ENCODE measurements at regions not wholly inside any gene's neighbourhood (a gene's known extent, or its start where the extent isn't known, plus 50 kb on each side); places are given as distances from the start of the nearest gene placed in this dataset.

GRCh38 chr6:102402635-102403329 lies 1009.3 kb downstream of the GRIK2 start:
- in situ Hi-C loops (cut with MboI) (no loop called here), intact Hi-C loops (cut with micrococcal nuclease) (no loop called here)
- ChIA-PET POLR2A (no interaction called here), CTCF (ENCODE audit: low intra/inter-chr PET ratio) (no interaction called here)
- TF ChIP-seq ELF1 (tag; IDR thresholded peaks at IDR 0.05) (no peak), FOXA1 (IDR thresholded peaks at IDR 0.05; ENCODE audit: borderline replicate concordance) (no peak), ZNF445 (CRISPR knock-in tag; IDR thresholded peaks at IDR 0.05; ENCODE audit: low read depth) (no peak), HOXB6 (CRISPR knock-in tag; IDR thresholded peaks at IDR 0.05; ENCODE audit: borderline replicate concordance) (no peak), ZBED1 (IDR thresholded peaks at IDR 0.05) (no peak), MAFK (IDR thresholded peaks at IDR 0.05; ENCODE audit: low read length) (no peak), TGIF2 (CRISPR knock-in tag; IDR thresholded peaks at IDR 0.05) (no peak), RBM17 (IDR thresholded peaks at IDR 0.05; ENCODE audit: borderline replicate concordance, low read depth, low read length) (no peak), GTF2E2 (tag; IDR thresholded peaks at IDR 0.05) (no peak), STAT6 (CRISPR knock-in tag; IDR thresholded peaks at IDR 0.05) (no peak)
- TF ChIP-seq, protein P1, sequence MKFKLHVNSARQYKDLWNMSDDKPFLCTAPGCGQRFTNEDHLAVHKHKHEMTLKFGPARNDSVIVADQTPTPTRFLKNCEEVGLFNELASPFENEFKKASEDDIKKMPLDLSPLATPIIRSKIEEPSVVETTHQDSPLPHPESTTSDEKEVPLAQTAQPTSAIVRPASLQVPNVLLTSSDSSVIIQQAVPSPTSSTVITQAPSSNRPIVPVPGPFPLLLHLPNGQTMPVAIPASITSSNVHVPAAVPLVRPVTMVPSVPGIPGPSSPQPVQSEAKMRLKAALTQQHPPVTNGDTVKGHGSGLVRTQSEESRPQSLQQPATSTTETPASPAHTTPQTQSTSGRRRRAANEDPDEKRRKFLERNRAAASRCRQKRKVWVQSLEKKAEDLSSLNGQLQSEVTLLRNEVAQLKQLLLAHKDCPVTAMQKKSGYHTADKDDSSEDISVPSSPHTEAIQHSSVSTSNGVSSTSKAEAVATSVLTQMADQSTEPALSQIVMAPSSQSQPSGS (CRISPR knock-in tag; IDR thresholded peaks at IDR 0.05) = no peak
- TF ChIP-seq, protein P2, sequence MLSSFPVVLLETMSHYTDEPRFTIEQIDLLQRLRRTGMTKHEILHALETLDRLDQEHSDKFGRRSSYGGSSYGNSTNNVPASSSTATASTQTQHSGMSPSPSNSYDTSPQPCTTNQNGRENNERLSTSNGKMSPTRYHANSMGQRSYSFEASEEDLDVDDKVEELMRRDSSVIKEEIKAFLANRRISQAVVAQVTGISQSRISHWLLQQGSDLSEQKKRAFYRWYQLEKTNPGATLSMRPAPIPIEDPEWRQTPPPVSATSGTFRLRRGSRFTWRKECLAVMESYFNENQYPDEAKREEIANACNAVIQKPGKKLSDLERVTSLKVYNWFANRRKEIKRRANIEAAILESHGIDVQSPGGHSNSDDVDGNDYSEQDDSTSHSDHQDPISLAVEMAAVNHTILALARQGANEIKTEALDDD (IDR thresholded peaks at IDR 0.05) = no peak
- TF ChIP-seq, protein P3, sequence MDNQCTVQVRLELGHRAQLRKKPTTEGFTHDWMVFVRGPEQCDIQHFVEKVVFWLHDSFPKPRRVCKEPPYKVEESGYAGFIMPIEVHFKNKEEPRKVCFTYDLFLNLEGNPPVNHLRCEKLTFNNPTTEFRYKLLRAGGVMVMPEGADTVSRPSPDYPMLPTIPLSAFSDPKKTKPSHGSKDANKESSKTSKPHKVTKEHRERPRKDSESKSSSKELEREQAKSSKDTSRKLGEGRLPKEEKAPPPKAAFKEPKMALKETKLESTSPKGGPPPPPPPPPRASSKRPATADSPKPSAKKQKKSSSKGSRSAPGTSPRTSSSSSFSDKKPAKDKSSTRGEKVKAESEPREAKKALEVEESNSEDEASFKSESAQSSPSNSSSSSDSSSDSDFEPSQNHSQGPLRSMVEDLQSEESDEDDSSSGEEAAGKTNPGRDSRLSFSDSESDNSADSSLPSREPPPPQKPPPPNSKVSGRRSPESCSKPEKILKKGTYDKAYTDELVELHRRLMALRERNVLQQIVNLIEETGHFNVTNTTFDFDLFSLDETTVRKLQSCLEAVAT (IDR thresholded peaks at IDR 0.05) = no peak
- no peak overlapping the region for H3K4me2 ChIP-seq (ENCODE audit: insufficient read depth, low read length)
- no peak for FAIRE-seq
- H3K4me3 ChIP-seq = no peak overlapping the region
- H3K79me2 ChIP-seq (ENCODE audit: control insufficient read depth, insufficient read depth, low read length) = no peaks in the 10 kb centered on the region
- ATAC-seq = no peak
- H3K36me3 ChIP-seq (ENCODE audit: control insufficient read depth, insufficient read depth, low read length) = no peaks in the 10 kb centered on the region
- H3K9ac ChIP-seq (ENCODE audit: insufficient read depth in 1 of 2, low read depth in 2 of 2, low read length in 2 of 2) = no peak overlapping the region
- H3K27me3 ChIP-seq (ENCODE audit: control insufficient read depth in 2 of 2, insufficient read depth in 2 of 2, low read length in 2 of 2) = no peaks in the 10 kb centered on the region
- 3% methylated on average over 2 of the region's 2 CpGs for WGBS (ENCODE audit: insufficient coverage, low coverage, missing lambda C conversion rate)
- no peaks in the 10 kb centered on the region for H4K20me1 ChIP-seq (replicated peaks; ENCODE audit: control insufficient read depth, insufficient read depth, low read length)
- no peaks in the 10 kb centered on the region for H3K4me1 ChIP-seq (replicated peaks in 1 of 2; ENCODE audit: control insufficient read depth in 2 of 2, insufficient read depth in 2 of 2, low read length in 2 of 2)
- BruUV-seq (replicated peaks) = no TSS peak
- no peaks in the 10 kb centered on the region for H3K9me1 ChIP-seq (ENCODE audit: control insufficient read depth, insufficient read depth, low read length)
- no peak overlapping the region for H2AFZ ChIP-seq (ENCODE audit: low read depth, low read length)
- DNase-seq (ENCODE audit: extremely low read depth in 1 of 4, low spot score in 3 of 4) = no peak
- H3K27ac ChIP-seq (ENCODE audit: extremely low read depth, low read depth, low read length) = no peak overlapping the region
- no peaks in the 10 kb centered on the region for H3K9me3 ChIP-seq (replicated peaks; ENCODE audit: control insufficient read depth, insufficient read depth, low read depth, low read length)
